ENCODE measurements at regions not wholly inside any gene's neighbourhood (a gene's known extent, or its start where the extent isn't known, plus 50 kb on each side); places are given as distances from the start of the nearest gene placed in this dataset.

DNA sequence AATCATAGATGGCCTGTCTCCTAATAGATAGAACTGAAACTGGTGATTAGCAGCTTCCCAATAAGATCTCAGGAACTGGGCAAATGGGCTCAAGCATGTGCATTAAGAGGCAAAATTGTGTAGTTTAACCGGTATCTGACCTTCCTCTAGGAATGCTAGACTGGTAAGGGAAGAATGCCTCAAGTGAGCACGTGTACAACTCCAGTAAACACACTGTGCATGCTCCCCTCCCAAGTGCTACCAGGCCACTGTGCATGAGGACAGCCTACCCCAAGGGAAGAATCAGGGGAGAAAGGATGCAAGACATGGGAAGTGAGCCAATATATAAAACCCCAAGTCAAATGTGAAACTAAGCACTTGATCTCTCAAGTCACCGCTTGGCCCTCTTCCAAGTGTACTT lies 1157.4 kb upstream of the CDH18 start:
- TF ChIP-seq HOXC10 (CRISPR knock-in tag; IDR thresholded peaks at IDR 0.05) (no peak), ZNF211 (tag by site-specific recombination; IDR thresholded peaks at IDR 0.05; ENCODE audit: low read depth) (no peak), ZNF366 (tag by site-specific recombination; conservative IDR thresholded peaks at IDR 0.05) (no peak), ZFP3 (tag by site-specific recombination; IDR thresholded peaks at IDR 0.05; ENCODE audit: low read depth) (no peak), ZNF426 (tag by site-specific recombination; IDR thresholded peaks at IDR 0.05) (no peak), ZBTB20 (tag by site-specific recombination; IDR thresholded peaks at IDR 0.05) (no peak), ZNF521 (tag by site-specific recombination; IDR thresholded peaks at IDR 0.05) (no peak), GLI2 (tag by site-specific recombination; IDR thresholded peaks at IDR 0.05; ENCODE audit: borderline replicate concordance, low read depth) (no peak), ZNF670 (tag by site-specific recombination; IDR thresholded peaks at IDR 0.05; ENCODE audit: low read depth) (no peak), ZNF391 (tag by site-specific recombination; IDR thresholded peaks at IDR 0.05; ENCODE audit: borderline replicate concordance, low read depth) (no peak), ZNF175 (tag by site-specific recombination; IDR thresholded peaks at IDR 0.05) (no peak), ZNF629 (tag by site-specific recombination; IDR thresholded peaks at IDR 0.05) (no peak), RBAK (tag by site-specific recombination; IDR thresholded peaks at IDR 0.05) (no peak), ZNF510 (tag by site-specific recombination; IDR thresholded peaks at IDR 0.05; ENCODE audit: insufficient replicate concordance) (no peak)
- TF ChIP-seq, protein P1, sequence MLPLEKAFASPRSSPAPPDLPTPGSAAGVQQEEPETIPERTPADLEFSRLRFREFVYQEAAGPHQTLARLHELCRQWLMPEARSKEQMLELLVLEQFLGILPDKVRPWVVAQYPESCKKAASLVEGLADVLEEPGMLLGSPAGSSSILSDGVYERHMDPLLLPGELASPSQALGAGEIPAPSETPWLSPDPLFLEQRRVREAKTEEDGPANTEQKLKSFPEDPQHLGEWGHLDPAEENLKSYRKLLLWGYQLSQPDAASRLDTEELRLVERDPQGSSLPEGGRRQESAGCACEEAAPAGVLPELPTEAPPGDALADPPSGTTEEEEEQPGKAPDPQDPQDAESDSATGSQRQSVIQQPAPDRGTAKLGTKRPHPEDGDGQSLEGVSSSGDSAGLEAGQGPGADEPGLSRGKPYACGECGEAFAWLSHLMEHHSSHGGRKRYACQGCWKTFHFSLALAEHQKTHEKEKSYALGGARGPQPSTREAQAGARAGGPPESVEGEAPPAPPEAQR (tag by site-specific recombination; IDR thresholded peaks at IDR 0.05): no peak
- TF ChIP-seq, protein P2, sequence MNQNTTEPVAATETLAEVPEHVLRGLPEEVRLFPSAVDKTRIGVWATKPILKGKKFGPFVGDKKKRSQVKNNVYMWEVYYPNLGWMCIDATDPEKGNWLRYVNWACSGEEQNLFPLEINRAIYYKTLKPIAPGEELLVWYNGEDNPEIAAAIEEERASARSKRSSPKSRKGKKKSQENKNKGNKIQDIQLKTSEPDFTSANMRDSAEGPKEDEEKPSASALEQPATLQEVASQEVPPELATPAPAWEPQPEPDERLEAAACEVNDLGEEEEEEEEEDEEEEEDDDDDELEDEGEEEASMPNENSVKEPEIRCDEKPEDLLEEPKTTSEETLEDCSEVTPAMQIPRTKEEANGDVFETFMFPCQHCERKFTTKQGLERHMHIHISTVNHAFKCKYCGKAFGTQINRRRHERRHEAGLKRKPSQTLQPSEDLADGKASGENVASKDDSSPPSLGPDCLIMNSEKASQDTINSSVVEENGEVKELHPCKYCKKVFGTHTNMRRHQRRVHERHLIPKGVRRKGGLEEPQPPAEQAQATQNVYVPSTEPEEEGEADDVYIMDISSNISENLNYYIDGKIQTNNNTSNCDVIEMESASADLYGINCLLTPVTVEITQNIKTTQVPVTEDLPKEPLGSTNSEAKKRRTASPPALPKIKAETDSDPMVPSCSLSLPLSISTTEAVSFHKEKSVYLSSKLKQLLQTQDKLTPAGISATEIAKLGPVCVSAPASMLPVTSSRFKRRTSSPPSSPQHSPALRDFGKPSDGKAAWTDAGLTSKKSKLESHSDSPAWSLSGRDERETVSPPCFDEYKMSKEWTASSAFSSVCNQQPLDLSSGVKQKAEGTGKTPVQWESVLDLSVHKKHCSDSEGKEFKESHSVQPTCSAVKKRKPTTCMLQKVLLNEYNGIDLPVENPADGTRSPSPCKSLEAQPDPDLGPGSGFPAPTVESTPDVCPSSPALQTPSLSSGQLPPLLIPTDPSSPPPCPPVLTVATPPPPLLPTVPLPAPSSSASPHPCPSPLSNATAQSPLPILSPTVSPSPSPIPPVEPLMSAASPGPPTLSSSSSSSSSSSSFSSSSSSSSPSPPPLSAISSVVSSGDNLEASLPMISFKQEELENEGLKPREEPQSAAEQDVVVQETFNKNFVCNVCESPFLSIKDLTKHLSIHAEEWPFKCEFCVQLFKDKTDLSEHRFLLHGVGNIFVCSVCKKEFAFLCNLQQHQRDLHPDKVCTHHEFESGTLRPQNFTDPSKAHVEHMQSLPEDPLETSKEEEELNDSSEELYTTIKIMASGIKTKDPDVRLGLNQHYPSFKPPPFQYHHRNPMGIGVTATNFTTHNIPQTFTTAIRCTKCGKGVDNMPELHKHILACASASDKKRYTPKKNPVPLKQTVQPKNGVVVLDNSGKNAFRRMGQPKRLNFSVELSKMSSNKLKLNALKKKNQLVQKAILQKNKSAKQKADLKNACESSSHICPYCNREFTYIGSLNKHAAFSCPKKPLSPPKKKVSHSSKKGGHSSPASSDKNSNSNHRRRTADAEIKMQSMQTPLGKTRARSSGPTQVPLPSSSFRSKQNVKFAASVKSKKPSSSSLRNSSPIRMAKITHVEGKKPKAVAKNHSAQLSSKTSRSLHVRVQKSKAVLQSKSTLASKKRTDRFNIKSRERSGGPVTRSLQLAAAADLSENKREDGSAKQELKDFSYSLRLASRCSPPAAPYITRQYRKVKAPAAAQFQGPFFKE (tag by site-specific recombination; IDR thresholded peaks at IDR 0.05; ENCODE audit: borderline replicate concordance): no peak
- TF ChIP-seq, protein P3, sequence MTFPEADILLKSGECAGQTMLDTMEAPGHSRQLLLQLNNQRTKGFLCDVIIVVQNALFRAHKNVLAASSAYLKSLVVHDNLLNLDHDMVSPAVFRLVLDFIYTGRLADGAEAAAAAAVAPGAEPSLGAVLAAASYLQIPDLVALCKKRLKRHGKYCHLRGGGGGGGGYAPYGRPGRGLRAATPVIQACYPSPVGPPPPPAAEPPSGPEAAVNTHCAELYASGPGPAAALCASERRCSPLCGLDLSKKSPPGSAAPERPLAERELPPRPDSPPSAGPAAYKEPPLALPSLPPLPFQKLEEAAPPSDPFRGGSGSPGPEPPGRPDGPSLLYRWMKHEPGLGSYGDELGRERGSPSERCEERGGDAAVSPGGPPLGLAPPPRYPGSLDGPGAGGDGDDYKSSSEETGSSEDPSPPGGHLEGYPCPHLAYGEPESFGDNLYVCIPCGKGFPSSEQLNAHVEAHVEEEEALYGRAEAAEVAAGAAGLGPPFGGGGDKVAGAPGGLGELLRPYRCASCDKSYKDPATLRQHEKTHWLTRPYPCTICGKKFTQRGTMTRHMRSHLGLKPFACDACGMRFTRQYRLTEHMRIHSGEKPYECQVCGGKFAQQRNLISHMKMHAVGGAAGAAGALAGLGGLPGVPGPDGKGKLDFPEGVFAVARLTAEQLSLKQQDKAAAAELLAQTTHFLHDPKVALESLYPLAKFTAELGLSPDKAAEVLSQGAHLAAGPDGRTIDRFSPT (tag by site-specific recombination; IDR thresholded peaks at IDR 0.05): no peak
- TF ChIP-seq, protein P4, sequence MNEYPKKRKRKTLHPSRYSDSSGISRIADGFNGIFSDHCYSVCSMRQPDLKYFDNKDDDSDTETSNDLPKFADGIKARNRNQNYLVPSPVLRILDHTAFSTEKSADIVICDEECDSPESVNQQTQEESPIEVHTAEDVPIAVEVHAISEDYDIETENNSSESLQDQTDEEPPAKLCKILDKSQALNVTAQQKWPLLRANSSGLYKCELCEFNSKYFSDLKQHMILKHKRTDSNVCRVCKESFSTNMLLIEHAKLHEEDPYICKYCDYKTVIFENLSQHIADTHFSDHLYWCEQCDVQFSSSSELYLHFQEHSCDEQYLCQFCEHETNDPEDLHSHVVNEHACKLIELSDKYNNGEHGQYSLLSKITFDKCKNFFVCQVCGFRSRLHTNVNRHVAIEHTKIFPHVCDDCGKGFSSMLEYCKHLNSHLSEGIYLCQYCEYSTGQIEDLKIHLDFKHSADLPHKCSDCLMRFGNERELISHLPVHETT (tag by site-specific recombination; IDR thresholded peaks at IDR 0.05): no peak
- CTCF ChIA-PET: no interaction called here
- Histone ChIP-seq H3K36me3 (ENCODE audit: control insufficient read depth in 2 of 2, insufficient read depth in 1 of 2, low read length in 2 of 2) (no peaks in the 10 kb centered on the region), H3K9me3 (ENCODE audit: control insufficient read depth, insufficient read depth, low read depth, low read length) (no peaks in the 10 kb centered on the region; the same call in 1 of the 2 replicates), H3K4me1 (ENCODE audit: control insufficient read depth, insufficient read depth, low read length) (no peaks in the 10 kb centered on the region), H3K27ac (ENCODE audit: extremely low read depth, low read depth, low read length) (no peak overlapping the region), H3K4me3 (ENCODE audit: low read depth, low read length) (no peak overlapping the region)
- POLR2A ChIA-PET: no interaction called here
